SK-N-SH (cell line): ENCODE measurements at regions not wholly inside any gene's neighbourhood (a gene's known extent, or its start where the extent isn't known, plus 50 kb on each side); places are given as distances from the start of the nearest gene placed in this dataset.

ENCODE experiments used
- CHD2 ChIP-seq: fragments of 150-350 bp; IDR thresholded peaks from 2 replicates; pipeline ENCODE4 v1.6.1; 2018; ENCODE audit warnings: low read length; ENCODE audit not compliant: partially characterized antibody
- EP300 ChIP-seq, 2 experiments: IDR thresholded peaks; 2 replicates each; pipeline versions ENCODE4 v1.4.0 to v1.6.1; 2012; ENCODE audit warnings: borderline replicate concordance in 1 of 2, low read depth in 1 of 2, low read length in 1 of 2
- GABPA ChIP-seq: IDR thresholded peaks from 2 replicates; pipeline ENCODE4 v1.4.0; 2012; ENCODE audit warnings: low read depth, mild to moderate bottlenecking
- POLR2AphosphoS5 ChIP-seq: IDR thresholded peaks from 2 replicates; pipeline ENCODE4 v1.6.1; 2012; ENCODE audit warnings: low read depth, low read length
- RAD21 ChIP-seq: IDR thresholded peaks from 2 replicates; pipeline ENCODE4 v1.6.1; 2012; ENCODE audit warnings: mild to moderate bottlenecking, low read length
- SIN3A ChIP-seq: IDR thresholded peaks from 2 replicates; pipeline ENCODE4 v1.6.1; 2012; ENCODE audit warnings: low read depth, mild to moderate bottlenecking, low read length, moderate library complexity, borderline replicate concordance
- TAF1 ChIP-seq: IDR thresholded peaks from 2 replicates; pipeline ENCODE4 v1.6.1; 2012; ENCODE audit warnings: low read depth, mild to moderate bottlenecking, low read length, moderate library complexity, borderline replicate concordance
- YY1 ChIP-seq: IDR thresholded peaks from 2 replicates; pipeline ENCODE4 v1.4.0; 2012; ENCODE audit warnings: low read depth, mild to moderate bottlenecking
- TF ChIP-seq, protein P1 (sequence below): IDR thresholded peaks from 2 replicates; pipeline ENCODE4 v1.4.0; 2012; ENCODE audit warnings: low read depth
- TF ChIP-seq, protein P2 (sequence below): fragments of 200-600 bp; sonication (generic); IDR thresholded peaks from 2 replicates; pipeline ENCODE4 v1.6.1; 2017; ENCODE audit warnings: antibody characterized with exemption, mild to moderate bottlenecking, moderate library complexity
- TF ChIP-seq, protein P3 (sequence below): fragments of 150-350 bp; IDR thresholded peaks from 2 replicates; pipeline ENCODE4 v1.6.1; 2016; ENCODE audit warnings: mild to moderate bottlenecking, low read depth, low read length
- TF ChIP-seq, protein P4 (sequence below): IDR thresholded peaks from 2 replicates; pipeline ENCODE4 v1.6.1; 2012; ENCODE audit warnings: mild to moderate bottlenecking, low read depth, low read length, moderate library complexity

DNA sequence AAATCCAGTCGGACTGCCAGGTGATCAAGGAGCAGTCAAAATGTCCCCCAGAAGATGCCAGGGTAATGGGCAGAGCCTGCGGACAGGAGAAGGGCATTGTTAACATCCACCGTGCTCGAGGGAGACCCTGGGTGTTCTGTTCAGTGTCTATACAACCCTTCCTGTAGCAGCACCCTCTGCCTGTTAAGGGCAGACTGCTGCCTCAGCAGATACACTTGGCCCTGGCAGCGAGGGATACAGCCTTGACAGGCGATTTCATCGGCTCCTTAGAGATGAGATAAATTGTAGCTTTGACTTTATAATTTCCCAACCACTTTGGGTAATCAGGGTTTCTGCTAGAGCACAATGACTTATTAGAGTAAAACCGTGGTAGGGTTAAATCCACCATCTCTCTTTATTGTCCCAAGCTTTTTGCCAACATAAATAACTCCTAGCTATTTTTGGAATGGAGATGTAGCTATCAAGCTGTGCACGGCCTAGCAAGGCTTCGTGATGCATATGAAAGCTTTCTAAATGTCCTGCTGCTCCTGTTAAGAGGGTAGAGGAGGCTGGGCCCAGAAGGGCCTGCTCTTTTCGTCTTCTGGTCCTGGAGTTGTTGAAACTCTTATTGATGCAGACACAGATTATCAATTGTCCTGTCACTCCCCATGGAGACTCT, 195.9 kb downstream of the CPEB2 start:
- no peak for TF ChIP-seq SIN3A
- TF ChIP-seq, protein P1, sequence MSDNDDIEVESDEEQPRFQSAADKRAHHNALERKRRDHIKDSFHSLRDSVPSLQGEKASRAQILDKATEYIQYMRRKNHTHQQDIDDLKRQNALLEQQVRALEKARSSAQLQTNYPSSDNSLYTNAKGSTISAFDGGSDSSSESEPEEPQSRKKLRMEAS: no peak
- TF ChIP-seq CHD2: no peak
- no peak for TF ChIP-seq EP300 (IDR thresholded peaks at IDR 0.05; ENCODE audit: borderline replicate concordance in 1 of 2, low read depth in 1 of 2, low read length in 1 of 2)
- TF ChIP-seq, protein P2, sequence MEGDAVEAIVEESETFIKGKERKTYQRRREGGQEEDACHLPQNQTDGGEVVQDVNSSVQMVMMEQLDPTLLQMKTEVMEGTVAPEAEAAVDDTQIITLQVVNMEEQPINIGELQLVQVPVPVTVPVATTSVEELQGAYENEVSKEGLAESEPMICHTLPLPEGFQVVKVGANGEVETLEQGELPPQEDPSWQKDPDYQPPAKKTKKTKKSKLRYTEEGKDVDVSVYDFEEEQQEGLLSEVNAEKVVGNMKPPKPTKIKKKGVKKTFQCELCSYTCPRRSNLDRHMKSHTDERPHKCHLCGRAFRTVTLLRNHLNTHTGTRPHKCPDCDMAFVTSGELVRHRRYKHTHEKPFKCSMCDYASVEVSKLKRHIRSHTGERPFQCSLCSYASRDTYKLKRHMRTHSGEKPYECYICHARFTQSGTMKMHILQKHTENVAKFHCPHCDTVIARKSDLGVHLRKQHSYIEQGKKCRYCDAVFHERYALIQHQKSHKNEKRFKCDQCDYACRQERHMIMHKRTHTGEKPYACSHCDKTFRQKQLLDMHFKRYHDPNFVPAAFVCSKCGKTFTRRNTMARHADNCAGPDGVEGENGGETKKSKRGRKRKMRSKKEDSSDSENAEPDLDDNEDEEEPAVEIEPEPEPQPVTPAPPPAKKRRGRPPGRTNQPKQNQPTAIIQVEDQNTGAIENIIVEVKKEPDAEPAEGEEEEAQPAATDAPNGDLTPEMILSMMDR: no peak
- no peak for TF ChIP-seq RAD21
- TF ChIP-seq YY1: no peak
- no peak for TF ChIP-seq POLR2AphosphoS5
- TF ChIP-seq TAF1: no peak
- no peak for TF ChIP-seq GABPA
- TF ChIP-seq, protein P3, sequence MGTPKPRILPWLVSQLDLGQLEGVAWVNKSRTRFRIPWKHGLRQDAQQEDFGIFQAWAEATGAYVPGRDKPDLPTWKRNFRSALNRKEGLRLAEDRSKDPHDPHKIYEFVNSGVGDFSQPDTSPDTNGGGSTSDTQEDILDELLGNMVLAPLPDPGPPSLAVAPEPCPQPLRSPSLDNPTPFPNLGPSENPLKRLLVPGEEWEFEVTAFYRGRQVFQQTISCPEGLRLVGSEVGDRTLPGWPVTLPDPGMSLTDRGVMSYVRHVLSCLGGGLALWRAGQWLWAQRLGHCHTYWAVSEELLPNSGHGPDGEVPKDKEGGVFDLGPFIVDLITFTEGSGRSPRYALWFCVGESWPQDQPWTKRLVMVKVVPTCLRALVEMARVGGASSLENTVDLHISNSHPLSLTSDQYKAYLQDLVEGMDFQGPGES: no peak
- TF ChIP-seq, protein P4, sequence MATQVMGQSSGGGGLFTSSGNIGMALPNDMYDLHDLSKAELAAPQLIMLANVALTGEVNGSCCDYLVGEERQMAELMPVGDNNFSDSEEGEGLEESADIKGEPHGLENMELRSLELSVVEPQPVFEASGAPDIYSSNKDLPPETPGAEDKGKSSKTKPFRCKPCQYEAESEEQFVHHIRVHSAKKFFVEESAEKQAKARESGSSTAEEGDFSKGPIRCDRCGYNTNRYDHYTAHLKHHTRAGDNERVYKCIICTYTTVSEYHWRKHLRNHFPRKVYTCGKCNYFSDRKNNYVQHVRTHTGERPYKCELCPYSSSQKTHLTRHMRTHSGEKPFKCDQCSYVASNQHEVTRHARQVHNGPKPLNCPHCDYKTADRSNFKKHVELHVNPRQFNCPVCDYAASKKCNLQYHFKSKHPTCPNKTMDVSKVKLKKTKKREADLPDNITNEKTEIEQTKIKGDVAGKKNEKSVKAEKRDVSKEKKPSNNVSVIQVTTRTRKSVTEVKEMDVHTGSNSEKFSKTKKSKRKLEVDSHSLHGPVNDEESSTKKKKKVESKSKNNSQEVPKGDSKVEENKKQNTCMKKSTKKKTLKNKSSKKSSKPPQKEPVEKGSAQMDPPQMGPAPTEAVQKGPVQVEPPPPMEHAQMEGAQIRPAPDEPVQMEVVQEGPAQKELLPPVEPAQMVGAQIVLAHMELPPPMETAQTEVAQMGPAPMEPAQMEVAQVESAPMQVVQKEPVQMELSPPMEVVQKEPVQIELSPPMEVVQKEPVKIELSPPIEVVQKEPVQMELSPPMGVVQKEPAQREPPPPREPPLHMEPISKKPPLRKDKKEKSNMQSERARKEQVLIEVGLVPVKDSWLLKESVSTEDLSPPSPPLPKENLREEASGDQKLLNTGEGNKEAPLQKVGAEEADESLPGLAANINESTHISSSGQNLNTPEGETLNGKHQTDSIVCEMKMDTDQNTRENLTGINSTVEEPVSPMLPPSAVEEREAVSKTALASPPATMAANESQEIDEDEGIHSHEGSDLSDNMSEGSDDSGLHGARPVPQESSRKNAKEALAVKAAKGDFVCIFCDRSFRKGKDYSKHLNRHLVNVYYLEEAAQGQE: no peak
